22Rv1 (cell line): ENCODE measurements at regions not wholly inside any gene's neighbourhood (a gene's known extent, or its start where the extent isn't known, plus 50 kb on each side); places are given as distances from the start of the nearest gene placed in this dataset.
A peak's percentile ranks its signal among the peaks of the same experiment; 100 is the strongest.
"Not testable (repeated sequence)": the region's sequence is repeated elsewhere in the genome, so short reads cannot be mapped to it uniquely, and the experiment has no call there.

ENCODE experiments used
- H3K27ac ChIP-seq: fragments of 450-650 bp; 2 replicates; pipeline ENCODE4 v1.5.1; 2017
- ZFX ChIP-seq: fragments of 450-650 bp; IDR thresholded peaks from 2 replicates; pipeline ENCODE4 v1.6.1; 2017; ENCODE audit warnings: antibody characterized with exemption, borderline replicate concordance
- TF ChIP-seq, protein P1 (sequence below): fragments of 450-650 bp; IDR thresholded peaks from 2 replicates; pipeline ENCODE4 v1.5.1; 2017; ENCODE audit warnings: mild to moderate bottlenecking

DNA sequence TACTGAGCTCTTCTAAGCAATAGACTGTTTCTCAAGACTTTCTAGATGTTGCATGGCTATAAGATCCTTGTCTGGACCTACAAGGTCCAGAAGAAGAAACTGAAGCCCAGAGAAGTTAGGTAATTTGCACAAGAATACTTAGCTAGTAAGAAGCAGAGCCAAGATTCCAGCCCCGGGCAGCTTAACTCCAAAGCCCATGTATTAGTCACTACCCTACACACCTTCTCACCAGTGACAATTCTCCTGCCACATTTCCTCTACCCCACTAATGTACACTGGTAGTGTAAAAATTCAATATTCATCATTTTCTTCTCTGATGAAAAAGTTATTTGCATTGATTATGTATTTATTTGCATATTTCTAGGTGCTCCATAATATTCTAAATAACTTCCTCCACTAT lies 95.5 kb upstream of the CREB1 start:
- no peak overlapping the region for H3K27ac ChIP-seq
- no peak for TF ChIP-seq ZFX
- TF ChIP-seq, protein P1, sequence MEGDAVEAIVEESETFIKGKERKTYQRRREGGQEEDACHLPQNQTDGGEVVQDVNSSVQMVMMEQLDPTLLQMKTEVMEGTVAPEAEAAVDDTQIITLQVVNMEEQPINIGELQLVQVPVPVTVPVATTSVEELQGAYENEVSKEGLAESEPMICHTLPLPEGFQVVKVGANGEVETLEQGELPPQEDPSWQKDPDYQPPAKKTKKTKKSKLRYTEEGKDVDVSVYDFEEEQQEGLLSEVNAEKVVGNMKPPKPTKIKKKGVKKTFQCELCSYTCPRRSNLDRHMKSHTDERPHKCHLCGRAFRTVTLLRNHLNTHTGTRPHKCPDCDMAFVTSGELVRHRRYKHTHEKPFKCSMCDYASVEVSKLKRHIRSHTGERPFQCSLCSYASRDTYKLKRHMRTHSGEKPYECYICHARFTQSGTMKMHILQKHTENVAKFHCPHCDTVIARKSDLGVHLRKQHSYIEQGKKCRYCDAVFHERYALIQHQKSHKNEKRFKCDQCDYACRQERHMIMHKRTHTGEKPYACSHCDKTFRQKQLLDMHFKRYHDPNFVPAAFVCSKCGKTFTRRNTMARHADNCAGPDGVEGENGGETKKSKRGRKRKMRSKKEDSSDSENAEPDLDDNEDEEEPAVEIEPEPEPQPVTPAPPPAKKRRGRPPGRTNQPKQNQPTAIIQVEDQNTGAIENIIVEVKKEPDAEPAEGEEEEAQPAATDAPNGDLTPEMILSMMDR, result no peak

DNA sequence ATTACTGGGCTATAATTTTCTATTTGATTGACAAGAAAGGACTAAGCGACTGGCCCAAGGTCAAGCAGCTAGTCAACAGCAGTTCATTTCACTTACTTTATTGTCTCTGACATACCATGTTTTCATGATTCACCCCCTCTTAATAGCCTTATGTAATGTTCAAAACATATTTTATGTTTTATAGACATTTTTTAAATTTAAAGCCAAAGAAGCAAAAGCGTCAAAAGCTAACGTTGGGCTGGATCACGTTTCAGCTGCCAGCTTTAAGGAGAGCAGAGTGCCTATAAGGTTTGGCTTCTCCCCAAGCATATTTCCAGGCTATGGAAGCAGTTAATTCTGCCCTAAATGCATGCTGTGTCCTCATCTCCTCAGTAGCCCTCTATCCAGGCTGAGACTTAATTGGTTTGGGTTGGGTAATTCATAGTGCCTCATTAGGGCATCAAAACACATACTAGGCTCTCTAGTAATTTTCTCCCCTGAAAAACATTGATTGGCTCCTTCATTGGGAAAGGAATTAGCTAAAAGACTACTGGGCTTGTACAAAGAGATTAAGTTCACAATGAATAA lies 94.8 kb upstream of the CREB1 start:
- H3K27ac ChIP-seq, result no peak overlapping the region
- TF ChIP-seq, protein P1, result no peak
- TF ChIP-seq ZFX, result no peak

DNA sequence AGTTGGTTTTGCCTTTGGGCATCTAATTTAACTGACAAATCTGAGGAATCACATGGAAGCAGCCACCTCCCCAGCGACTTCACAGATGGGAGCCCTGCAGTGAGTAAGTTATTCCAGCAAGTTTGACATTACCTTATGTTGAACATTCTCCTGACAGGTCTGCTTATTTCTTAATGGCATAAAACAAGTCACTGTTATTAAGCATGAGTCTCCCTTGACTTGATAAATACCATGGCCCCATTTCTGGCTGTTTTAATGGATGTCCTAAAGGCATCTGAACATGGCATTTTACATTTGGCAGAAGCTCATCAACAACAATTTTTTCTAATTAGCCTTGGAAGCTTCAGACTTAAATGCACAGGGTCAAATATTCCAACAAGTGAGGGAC lies 92.6 kb upstream of the CREB1 start:
- peak overlapping the region; percentile 40 for H3K27ac ChIP-seq
- no peak for TF ChIP-seq ZFX
- TF ChIP-seq, protein P1, result no peak

DNA sequence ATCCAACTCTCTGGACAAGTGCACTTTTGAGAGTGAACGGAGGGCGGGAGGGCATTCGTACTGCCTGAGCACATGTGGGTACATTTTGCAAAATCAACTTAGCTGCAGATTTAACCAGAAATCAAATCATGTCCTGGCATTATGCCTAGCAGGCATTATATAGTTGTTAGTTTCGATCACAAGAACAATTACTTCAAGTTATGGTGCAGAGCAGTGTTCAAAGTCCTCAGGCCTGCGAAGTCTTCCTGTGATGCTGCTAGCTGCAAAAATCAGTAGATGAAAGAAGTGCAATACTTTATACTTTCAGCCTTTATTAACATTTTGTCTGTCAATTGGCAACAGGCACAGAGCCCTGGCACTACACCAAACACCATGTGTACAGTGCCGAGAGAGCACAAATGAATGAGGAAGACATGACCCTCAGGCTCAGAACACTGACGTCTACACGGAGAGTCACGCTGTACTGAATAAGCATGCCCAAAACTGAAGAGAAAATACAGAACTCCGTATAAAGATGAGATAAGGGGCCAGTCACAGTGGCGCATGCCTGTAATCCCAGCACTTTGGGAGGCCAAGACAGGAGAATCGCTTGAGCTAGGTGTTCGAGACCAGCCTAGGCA lies 92.1 kb upstream of the CREB1 start:
- TF ChIP-seq, protein P1, result no peak
- TF ChIP-seq ZFX, result no peak
- peak overlapping the region; percentile 40 for H3K27ac ChIP-seq

DNA sequence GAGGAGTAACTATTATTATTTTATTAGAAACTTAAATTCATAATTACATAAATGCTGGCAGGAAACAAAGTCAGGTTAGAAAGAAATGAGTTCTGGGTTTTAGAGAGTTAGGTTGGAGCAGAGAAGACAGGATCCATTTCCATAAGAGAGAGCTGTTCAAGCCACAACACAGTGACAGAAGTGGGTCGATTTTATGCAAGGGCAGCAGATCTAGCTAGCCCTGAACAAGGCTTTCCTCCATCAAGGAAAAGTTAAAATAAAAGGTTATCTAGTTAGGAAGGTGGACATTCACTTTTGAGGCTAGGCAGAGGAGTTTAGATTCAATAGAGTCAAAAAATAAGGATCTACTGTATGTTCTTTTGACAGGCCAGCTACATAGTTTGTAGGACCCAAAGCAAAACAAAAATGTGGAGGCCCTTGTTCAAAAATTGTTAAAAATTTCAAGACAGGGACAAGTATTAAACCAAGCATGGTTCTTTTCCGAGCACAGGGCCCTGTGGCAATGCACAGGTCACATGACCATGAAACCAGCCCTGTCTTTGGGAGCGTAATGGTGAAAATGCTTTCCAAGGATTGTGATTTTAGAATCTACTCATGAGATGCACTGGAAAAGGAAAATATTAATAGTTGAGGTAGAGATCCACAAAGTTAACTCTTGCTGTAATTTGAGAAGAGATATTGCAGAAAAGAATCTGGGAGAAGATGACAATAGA lies 91.2 kb upstream of the CREB1 start:
- peak overlapping the region; percentile 40 for H3K27ac ChIP-seq
- TF ChIP-seq, protein P1, result no peak
- no peak for TF ChIP-seq ZFX

DNA sequence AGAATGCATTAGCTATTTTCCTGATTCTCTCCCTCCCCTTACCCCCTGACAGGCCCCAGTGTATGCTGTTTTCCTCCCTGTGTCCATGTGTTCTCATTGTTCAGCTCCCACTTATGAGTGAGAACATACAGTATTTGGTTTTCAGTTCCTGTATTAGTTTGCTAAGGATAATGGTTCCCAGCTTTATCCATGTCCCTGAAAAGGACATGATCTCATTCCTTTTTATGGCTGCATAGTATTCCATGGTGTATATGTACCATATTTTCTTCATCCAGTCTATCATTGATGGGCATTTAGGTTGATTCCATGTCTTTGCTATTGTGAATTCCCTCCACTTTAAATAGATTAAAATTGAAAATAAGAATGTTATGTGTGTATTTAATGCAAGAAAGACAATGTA lies 89.9 kb upstream of the CREB1 start:
- H3K27ac ChIP-seq, result not testable (repeated sequence)

DNA sequence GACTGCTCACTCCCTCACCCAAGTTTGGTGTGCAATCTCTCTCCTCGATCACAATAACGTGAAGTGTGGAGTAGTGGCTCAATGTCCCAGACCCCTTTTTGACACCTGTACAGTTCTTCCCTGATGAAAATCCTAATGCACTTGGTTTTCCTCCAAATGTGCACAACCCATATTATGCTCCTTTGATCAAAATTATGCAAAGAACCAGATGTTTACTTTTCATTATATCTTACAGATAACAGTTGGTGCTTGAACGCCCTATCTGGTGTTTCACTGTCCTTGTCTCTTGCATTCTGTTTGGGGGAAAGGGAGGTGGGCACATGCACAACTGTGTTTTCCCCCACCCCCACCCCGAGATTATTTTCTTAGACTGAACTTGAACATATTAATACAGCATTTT lies 85.0 kb upstream of the CREB1 start:
- no peak overlapping the region for H3K27ac ChIP-seq
- no peak for TF ChIP-seq ZFX
- TF ChIP-seq, protein P1, result no peak
